Gastroesophageal sphincter (tissue), 4 donors: ENCODE measurements at regions not wholly inside any gene's neighbourhood (a gene's known extent, or its start where the extent isn't known, plus 50 kb on each side); places are given as distances from the start of the nearest gene placed in this dataset.

ENCODE experiments used
- ATAC-seq: fragments of 150-250 bp; one replicate; pipeline ENCODE4 v1.9.1; 2016; ENCODE audit warnings: mild to moderate bottlenecking, moderate library complexity
- H3K27ac ChIP-seq, 4 donors: fragments of 200-600 bp; sonication (generic) in 3 of 4; 1 replicate in 3 of 4; 2 replicates in 1 of 4; pipeline ENCODE4 v1.5.1; 2016 to 2019
- H3K27me3 ChIP-seq: fragments of 200-600 bp; sonication (generic); one replicate; pipeline ENCODE4 v1.5.1; 2019
- H3K36me3 ChIP-seq, 2 donors: fragments of 200-600 bp; sonication (generic); one replicate each; pipeline ENCODE4 v1.5.1; 2019; ENCODE audit warnings: control low read depth in 1 of 2
- H3K4me1 ChIP-seq, 3 donors: fragments of 200-600 bp; sonication (generic); 1 replicate in 2 of 3; 2 replicates in 1 of 3; pipeline ENCODE4 v1.5.1; 2016 to 2019; ENCODE audit warnings: control low read depth in 2 of 3
- H3K4me3 ChIP-seq, 2 donors: fragments of 200-600 bp; sonication (generic); one replicate each; pipeline ENCODE4 v1.5.1; 2019; ENCODE audit warnings: mild to moderate bottlenecking in 1 of 2, moderate library complexity in 1 of 2
- H3K9me3 ChIP-seq, 3 donors: fragments of 200-600 bp; sonication (generic); one replicate each; pipeline ENCODE4 v1.5.1; 2017 to 2019; ENCODE audit warnings: control low read depth in 2 of 3
- CTCF ChIP-seq, 4 experiments: fragments of 200-600 bp in 2 of 4; fragments of 450-650 bp in 2 of 4; sonication (generic) in 1 of 4; IDR thresholded peaks; one replicate each; pipeline ENCODE4 v1.5.1; 2017 to 2019; ENCODE audit warnings: antibody characterized with exemption in 4 of 4, mild to moderate bottlenecking in 2 of 4, moderate library complexity in 2 of 4
- EP300 ChIP-seq: sonication (generic); formaldehyde crosslinking; IDR thresholded peaks from one replicate; pipeline ENCODE4 v1.6.1; 2017; ENCODE audit warnings: antibody characterized with exemption, mild to moderate bottlenecking
- POLR2A ChIP-seq, 2 donors: fragments of 450-650 bp; IDR thresholded peaks; one replicate each; pipeline ENCODE4 v1.6.1; 2017; ENCODE audit warnings: antibody characterized with exemption in 2 of 2, mild to moderate bottlenecking in 2 of 2, moderate library complexity in 1 of 2
- POLR2AphosphoS5 ChIP-seq: sonication (generic); formaldehyde crosslinking; IDR thresholded peaks from one replicate; pipeline ENCODE4 v1.6.1; 2017; ENCODE audit warnings: antibody characterized with exemption
- whole genome bisulfite sequencing, 2 donors: methylation state at CpG; one replicate each; pipeline ENCODE4 v1.1.5; 2018; ENCODE audit warnings: low coverage in 1 of 2; 5-methylcytosine and 5-hydroxymethylcytosine counted together

DNA sequence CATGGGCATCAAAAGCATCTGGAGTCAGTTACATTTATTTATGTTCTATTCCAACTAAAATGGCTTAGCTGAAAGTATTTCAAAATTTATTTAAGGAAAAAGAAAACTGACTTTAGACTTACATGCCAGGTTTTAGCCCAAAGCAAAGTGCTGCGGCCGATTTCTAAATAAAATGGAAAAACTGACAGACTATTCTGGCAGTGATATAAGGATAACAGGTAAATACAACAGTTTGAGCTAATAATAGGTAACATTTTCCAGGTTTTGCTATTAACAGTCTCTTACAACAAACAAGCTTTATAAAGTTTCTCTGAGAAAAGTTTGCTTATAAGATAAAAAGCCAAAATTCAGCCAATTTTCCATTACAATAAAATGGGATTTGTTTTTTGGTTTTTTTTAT lies 937.2 kb upstream of the FLRT2 start:
- 28 to 50% methylated on average over 2 of the region's 2 CpGs for WGBS, 2 donors
- no peaks in the 10 kb centered on the region for H3K27me3 ChIP-seq
- H3K4me3 ChIP-seq = no peak overlapping the region
- H3K9me3 ChIP-seq = no peaks in the 10 kb centered on the region
- no peak overlapping the region for H3K27ac ChIP-seq
- ATAC-seq = no peak
- TF ChIP-seq EP300 = no peak
- no peak for TF ChIP-seq POLR2AphosphoS5
- no peak for TF ChIP-seq POLR2A (IDR thresholded peaks at IDR 0.05)
- no peak for TF ChIP-seq CTCF (IDR thresholded peaks at IDR 0.05)
- H3K4me1 ChIP-seq = peaks cover 0 to 16% (median 0%) of the 10 kb centered on the region in 3 donors
- H3K36me3 ChIP-seq = no peaks in the 10 kb centered on the region

GRCh38 chr14:84610086-84610485 lies 919.9 kb upstream of the FLRT2 start:
- 93 to 94% methylated on average over 2 of the region's 2 CpGs for whole genome bisulfite sequencing, 2 donors
- ATAC-seq = no peak
- no peaks in the 10 kb centered on the region for H3K9me3 ChIP-seq
- H3K27me3 ChIP-seq = no peaks in the 10 kb centered on the region
- H3K4me1 ChIP-seq = no peaks in the 10 kb centered on the region
- H3K36me3 ChIP-seq = no peaks in the 10 kb centered on the region
- H3K27ac ChIP-seq = no peak overlapping the region
- H3K4me3 ChIP-seq = no peak overlapping the region
- TF ChIP-seq EP300 (no peak), POLR2A (IDR thresholded peaks at IDR 0.05) (no peak), CTCF (IDR thresholded peaks at IDR 0.05) (no peak), POLR2AphosphoS5 (no peak)

GRCh38 chr14:84622357-84622756 lies 907.6 kb upstream of the FLRT2 start:
- Histone ChIP-seq H3K36me3 (no peaks in the 10 kb centered on the region), H3K4me1 (no peaks in the 10 kb centered on the region), H3K27ac (no peak overlapping the region), H3K4me3 (no peak overlapping the region), H3K27me3 (no peaks in the 10 kb centered on the region), H3K9me3 (no peaks in the 10 kb centered on the region)
- ATAC-seq = no peak
- 78 to 80% methylated on average over 3 of the region's 3 CpGs for whole genome bisulfite sequencing, 2 donors
- no peak for TF ChIP-seq EP300
- no peak for TF ChIP-seq POLR2A (IDR thresholded peaks at IDR 0.05)
- TF ChIP-seq CTCF (IDR thresholded peaks at IDR 0.05) = no peak
- no peak for TF ChIP-seq POLR2AphosphoS5

DNA sequence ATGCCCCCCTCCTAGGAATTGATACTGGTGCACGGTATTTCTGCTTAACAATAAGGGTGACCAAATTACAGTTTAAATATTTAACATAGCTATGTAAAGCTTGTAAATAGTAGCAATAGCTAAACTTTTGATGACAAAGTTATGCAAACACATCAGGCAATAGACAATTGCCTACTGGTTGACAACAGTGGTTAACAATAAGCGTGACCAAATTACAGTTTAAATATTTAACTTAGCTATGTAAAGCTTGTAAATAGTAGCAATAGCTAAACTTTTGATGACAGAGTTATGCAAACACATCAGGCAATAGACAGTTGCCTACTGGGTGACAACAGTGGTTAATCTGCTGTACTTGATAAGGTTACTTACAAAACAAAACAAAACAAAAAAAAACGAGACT lies 886.5 kb upstream of the FLRT2 start:
- ATAC-seq = no peak
- no peaks in the 10 kb centered on the region for H3K27me3 ChIP-seq
- H3K9me3 ChIP-seq = no peaks in the 10 kb centered on the region
- no peak overlapping the region for H3K27ac ChIP-seq
- H3K4me3 ChIP-seq = no peak overlapping the region
- H3K36me3 ChIP-seq = no peaks in the 10 kb centered on the region
- no peak for TF ChIP-seq CTCF (IDR thresholded peaks at IDR 0.05)
- TF ChIP-seq POLR2AphosphoS5 = no peak
- no peaks in the 10 kb centered on the region for H3K4me1 ChIP-seq
- WGBS, 2 donors = 81 to 83% methylated on average over 2 to 3 of the region's 3 CpGs

DNA sequence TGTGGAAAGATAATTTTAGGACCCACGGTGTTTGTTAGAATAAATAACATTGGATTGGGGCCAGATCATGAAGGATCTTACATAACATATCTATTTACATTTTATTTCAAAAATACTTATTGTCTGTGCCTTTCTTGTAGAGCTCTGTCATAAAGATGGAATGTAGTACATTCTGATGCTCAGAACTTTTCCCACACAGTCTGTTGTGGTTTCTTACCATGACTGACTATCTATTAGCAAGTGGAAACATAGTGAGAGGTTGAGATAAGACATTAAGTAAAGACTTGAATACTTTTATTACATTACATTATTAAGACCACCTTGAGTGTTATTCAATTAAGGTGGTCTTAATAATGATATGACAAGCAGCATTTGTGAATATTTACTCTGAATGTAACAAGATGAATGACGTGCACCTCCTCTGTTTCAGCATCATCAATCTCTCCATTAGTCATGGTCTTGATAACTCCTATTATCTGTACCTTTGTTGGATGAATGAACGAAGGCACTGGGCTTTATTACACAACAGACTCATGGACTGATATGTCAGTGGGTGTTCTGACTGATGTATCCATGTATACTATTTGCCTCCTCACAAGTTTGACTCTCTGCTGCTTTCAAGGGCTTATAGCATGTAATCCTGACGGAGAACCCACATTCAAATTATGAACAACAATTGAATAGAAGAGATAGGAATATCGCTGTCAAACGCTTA lies 883.0 kb upstream of the FLRT2 start:
- 84 to 90% methylated on average over 5 to 6 of the region's 6 CpGs for WGBS, 2 donors
- no peak for TF ChIP-seq EP300
- TF ChIP-seq POLR2A (IDR thresholded peaks at IDR 0.05) = no peak
- no peak for TF ChIP-seq POLR2AphosphoS5
- no peak for TF ChIP-seq CTCF (IDR thresholded peaks at IDR 0.05)
- ATAC-seq = no peak
- Histone ChIP-seq H3K4me3 (no peak overlapping the region), H3K9me3 (no peaks in the 10 kb centered on the region), H3K27ac (no peak overlapping the region), H3K4me1 (no peaks in the 10 kb centered on the region), H3K27me3 (no peaks in the 10 kb centered on the region), H3K36me3 (no peaks in the 10 kb centered on the region)
